GM12801 (cell line): ENCODE measurements at regions not wholly inside any gene's neighbourhood (a gene's known extent, or its start where the extent isn't known, plus 50 kb on each side); places are given as distances from the start of the nearest gene placed in this dataset.

ENCODE experiments used
- TF ChIP-seq, protein P1 (sequence below): IDR thresholded peaks from one replicate; pipeline ENCODE4 v1.5.1; 2011; ENCODE audit warnings: control low read depth; ENCODE audit not compliant: insufficient read length; ENCODE audit errors: extremely low read depth

DNA sequence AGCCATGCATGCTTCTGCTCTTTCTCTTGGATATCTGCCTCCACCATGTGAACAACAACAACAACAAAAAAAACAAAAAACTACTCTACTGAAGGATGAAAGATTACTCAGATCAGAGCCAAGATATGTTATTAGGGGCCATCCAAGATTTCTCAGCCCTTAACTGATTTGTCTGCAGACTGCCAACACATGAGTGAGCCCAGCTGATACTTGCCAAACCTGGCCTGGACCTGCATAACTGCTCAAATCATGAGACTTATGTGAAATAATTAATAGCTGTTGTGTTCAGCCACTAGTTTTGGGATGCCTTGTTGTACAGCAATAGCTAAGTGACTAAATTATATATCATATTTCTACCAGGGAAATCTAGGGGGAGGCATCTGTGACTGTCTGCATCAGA is 334.5 kb upstream of the SORCS1 start:
- TF ChIP-seq, protein P1, sequence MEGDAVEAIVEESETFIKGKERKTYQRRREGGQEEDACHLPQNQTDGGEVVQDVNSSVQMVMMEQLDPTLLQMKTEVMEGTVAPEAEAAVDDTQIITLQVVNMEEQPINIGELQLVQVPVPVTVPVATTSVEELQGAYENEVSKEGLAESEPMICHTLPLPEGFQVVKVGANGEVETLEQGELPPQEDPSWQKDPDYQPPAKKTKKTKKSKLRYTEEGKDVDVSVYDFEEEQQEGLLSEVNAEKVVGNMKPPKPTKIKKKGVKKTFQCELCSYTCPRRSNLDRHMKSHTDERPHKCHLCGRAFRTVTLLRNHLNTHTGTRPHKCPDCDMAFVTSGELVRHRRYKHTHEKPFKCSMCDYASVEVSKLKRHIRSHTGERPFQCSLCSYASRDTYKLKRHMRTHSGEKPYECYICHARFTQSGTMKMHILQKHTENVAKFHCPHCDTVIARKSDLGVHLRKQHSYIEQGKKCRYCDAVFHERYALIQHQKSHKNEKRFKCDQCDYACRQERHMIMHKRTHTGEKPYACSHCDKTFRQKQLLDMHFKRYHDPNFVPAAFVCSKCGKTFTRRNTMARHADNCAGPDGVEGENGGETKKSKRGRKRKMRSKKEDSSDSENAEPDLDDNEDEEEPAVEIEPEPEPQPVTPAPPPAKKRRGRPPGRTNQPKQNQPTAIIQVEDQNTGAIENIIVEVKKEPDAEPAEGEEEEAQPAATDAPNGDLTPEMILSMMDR, result no peak

DNA sequence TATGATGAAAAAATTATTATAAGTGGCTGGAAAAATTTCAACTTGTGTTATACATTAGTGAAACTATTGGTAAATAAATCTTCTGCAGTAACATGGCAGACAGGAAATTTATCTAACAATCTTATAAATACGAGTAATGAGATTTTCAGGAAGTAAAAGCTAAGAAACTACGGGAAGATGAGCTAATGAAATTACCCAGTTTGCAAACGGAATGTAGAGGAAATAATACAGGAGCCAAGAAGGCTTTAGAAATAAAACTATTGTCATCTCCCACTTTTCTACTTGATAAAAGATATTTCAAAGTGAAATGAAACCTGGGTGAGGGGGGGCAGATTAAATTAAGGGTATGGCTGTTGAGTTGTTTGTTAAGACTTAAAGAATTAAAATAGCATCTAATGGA is 332.5 kb upstream of the SORCS1 start:
- TF ChIP-seq, protein P1, result no peak

DNA sequence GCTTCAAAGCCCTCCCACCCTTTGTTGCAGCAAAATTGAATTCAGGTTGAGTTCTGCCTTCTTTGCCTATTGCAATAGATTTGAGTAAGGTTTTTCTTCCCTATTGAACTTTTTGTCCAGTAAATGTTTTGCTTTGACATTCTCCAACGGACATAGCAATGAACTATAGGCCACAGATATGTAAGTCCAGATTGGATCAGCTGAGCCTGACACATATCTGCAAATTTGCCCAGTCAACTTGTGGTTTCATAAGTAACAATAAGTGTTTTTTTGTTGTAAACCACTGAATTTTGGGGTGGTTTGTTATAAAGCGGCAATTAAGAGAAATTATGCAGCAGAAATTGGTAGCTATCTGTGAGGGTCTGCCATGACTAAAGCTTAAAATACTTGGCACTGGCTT is 332.1 kb upstream of the SORCS1 start:
- TF ChIP-seq, protein P1, result no peak

DNA sequence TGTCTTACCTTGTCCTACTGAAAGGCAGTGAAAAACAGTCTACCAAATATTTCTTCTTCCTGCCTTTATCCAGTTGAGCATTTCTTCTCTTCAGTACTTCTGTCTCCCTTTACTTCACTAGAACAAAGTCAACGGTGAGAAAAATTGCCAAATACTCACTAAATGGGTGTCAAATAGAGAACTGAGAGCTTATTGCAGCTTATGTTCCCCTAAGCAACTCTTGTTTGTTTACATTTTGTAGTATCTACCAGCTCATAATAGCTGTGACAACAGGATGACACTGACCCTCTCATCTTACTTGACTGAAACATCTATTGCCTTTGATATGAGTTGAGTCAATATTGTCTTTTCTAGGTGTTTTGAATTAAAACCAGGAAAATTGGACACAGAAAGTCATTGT is 327.9 kb upstream of the SORCS1 start:
- TF ChIP-seq, protein P1, result no peak

DNA sequence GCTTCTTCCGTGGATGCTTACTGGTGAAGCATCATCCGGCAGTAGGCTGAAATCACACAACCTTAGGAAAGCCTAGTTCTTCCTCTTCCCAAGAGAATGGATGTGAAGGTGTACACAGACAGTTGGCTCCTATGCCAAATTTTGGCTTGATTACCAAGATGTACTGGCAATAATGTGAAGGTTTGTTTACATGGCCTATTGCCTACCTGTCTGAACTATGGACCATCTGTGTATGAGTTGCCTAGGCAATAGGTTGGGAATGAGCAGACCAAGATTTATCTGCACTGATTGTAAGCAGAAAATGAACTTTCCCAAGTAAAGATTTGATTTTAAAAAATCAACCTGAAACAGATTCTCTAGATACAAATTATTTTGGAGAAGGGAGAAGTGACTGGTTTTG is 325.9 kb upstream of the SORCS1 start:
- TF ChIP-seq, protein P1, result no peak

DNA sequence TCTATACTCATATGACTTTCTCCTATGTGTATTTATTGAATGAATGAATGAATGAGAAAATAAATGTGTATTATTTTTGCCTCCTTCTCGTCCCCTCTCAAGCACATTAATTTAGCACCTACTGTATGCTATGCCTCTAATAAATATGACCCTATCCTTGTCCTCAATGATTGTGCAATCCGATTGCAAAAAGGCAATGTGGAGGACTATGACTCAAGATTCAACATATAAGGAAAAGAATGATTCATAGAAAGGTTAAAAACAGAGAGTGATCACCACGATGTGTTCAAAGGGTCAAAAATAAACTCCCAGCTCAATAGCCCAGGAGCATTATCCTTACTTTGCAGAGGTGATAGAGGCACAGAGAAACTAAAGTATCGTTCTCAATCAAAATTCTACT is 322.8 kb upstream of the SORCS1 start:
- TF ChIP-seq, protein P1, result no peak

DNA sequence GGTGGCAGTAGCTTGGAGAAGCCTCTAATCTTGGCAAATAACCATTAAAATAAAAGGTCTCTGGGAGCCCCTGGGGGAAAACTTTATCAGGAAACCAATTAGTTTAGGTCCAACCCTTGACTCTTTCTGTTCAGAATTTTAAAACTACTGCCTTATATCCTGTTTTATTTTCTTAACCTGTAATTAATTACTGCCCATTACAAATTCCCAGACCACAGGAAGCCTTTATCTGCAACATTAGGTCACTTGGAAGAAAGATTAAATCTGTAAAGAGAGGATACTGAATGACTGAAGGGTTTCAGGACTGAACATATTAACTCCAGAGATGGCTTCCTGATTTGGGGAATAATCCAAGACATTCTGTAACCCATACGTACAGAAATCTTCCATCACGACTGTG is 320.5 kb upstream of the SORCS1 start:
- TF ChIP-seq, protein P1, result no peak

DNA sequence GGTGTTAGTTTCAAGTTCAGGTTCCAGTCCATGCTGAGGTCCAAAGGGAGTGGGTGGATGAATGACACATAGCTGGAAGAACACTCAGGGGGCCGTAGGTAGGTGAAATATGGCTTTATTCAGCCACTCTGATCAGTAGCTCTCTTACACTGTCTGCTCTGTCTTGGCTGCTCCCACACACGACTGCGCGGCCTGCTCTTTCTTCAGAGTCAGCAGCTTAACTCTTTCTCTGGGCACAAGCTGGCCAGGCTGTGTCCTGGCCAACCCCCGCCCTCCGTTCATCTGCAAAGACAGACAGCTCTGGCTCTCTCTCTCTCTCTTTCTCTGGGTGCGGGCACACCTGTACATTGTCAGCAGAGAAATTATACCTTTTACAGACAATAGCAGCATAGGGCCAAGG is 317.4 kb upstream of the SORCS1 start:
- TF ChIP-seq, protein P1, result no peak
